ENCODE measurements at regions not wholly inside any gene's neighbourhood (a gene's known extent, or its start where the extent isn't known, plus 50 kb on each side); places are given as distances from the start of the nearest gene placed in this dataset.

DNA sequence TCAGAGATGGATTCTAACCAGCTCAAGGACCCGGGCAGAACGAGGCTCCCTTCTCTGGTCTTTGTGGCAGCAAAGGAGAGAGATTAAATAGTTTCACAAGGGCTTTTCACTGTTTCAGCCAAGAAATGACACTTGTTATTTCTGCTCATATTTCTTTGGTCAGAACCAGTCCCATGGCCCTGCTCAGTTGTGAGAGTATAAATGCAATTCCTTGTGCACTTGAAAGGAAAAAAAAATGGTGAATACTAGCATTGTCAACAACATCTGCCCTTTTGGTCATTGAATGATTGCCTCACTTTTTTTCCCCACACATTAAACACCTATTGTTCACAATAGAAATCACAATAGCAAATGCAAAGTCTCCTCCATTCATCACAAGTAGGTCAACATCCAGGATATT is 104.4 kb downstream of the RDH14 start:
- no peak overlapping the region for H3K9ac ChIP-seq (ENCODE audit: low read length)

DNA sequence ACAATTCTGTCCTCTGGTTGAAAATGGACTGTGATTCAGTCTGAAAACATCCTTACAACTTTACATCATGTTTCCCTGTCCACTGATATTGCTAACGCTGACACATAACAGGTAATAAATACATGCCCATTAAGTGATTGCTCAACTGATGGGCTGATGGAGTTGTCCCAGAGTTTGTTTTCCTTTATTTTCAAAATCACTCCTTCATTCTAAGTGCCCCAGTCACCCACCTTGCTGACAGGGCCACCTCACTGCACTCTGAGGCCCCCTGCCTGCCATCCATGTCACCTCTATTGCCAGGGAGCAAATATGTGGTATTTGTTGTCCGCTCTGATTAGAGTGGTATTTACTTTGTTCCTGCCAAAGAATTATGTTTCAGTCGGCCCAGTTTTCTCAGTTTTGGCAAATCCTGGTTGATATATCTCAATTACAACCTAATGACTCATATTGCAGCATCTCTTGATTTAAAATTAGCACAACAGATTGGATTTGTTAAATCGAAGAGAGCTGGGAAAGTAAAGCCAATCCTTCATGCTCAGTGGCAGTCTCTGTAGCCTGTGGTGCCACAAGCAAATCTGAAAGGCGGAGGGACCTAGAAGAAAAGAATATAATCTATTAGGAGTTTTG is 105.1 kb downstream of the RDH14 start:
- TF ChIP-seq, protein P1, sequence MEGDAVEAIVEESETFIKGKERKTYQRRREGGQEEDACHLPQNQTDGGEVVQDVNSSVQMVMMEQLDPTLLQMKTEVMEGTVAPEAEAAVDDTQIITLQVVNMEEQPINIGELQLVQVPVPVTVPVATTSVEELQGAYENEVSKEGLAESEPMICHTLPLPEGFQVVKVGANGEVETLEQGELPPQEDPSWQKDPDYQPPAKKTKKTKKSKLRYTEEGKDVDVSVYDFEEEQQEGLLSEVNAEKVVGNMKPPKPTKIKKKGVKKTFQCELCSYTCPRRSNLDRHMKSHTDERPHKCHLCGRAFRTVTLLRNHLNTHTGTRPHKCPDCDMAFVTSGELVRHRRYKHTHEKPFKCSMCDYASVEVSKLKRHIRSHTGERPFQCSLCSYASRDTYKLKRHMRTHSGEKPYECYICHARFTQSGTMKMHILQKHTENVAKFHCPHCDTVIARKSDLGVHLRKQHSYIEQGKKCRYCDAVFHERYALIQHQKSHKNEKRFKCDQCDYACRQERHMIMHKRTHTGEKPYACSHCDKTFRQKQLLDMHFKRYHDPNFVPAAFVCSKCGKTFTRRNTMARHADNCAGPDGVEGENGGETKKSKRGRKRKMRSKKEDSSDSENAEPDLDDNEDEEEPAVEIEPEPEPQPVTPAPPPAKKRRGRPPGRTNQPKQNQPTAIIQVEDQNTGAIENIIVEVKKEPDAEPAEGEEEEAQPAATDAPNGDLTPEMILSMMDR (IDR thresholded peaks at IDR 0.05; ENCODE audit: insufficient read depth, low read length, poor library complexity, severe bottlenecking) = no peak
- TF ChIP-seq EZH2phosphoT487 (conservative IDR thresholded peaks at IDR 0.05; ENCODE audit: low read length) = no peak
- Histone ChIP-seq H3K9ac (ENCODE audit: low read length) (no peak overlapping the region), H3K36me3 (ENCODE audit: low read length) (no peaks in the 10 kb centered on the region), H3K27me3 (ENCODE audit: low read length) (no peaks in the 10 kb centered on the region; the same call in 1 of the 2 replicates), H4K20me1 (ENCODE audit: low read depth, low read length) (no peaks in the 10 kb centered on the region), H3K4me3 (ENCODE audit: insufficient read depth, low read length, poor library complexity, severe bottlenecking) (no peak overlapping the region), H3K27ac (ENCODE audit: low read depth, low read length) (no peak overlapping the region), H3F3A (ENCODE audit: insufficient read depth) (no peaks in the 10 kb centered on the region), H3K4me2 (ENCODE audit: low read depth, low read length, poor library complexity, severe bottlenecking) (no peak overlapping the region), H3K9me3 (ENCODE audit: insufficient read depth, low read length) (no peaks in the 10 kb centered on the region), H3K79me2 (ENCODE audit: insufficient read depth, low read length) (no peaks in the 10 kb centered on the region), H3K9me2 (replicated peaks; ENCODE audit: insufficient read depth, low read length) (no peaks in the 10 kb centered on the region), H2AFZ (ENCODE audit: low read depth, low read length, severe bottlenecking) (no peak overlapping the region)

More for the DNA sequence above, 104.4 kb downstream of the RDH14 start:
- no peaks in the 10 kb centered on the region for H3K36me3 ChIP-seq (ENCODE audit: low read length)
- H3K27ac ChIP-seq (ENCODE audit: low read depth, low read length) = no peak overlapping the region
- H3K79me2 ChIP-seq (ENCODE audit: insufficient read depth, low read length) = no peaks in the 10 kb centered on the region
- no peak overlapping the region for H2AFZ ChIP-seq (ENCODE audit: low read depth, low read length, severe bottlenecking)
- H3K9me2 ChIP-seq (replicated peaks; ENCODE audit: insufficient read depth, low read length) = no peaks in the 10 kb centered on the region
- H3K4me2 ChIP-seq (ENCODE audit: low read depth, low read length, poor library complexity, severe bottlenecking) = no peak overlapping the region
- no peaks in the 10 kb centered on the region; the same call in 1 of the 2 replicates for H3K27me3 ChIP-seq (ENCODE audit: low read length)
- no peaks in the 10 kb centered on the region for H3K9me3 ChIP-seq (ENCODE audit: insufficient read depth, low read length)
- TF ChIP-seq, protein P1 (IDR thresholded peaks at IDR 0.05; ENCODE audit: insufficient read depth, low read length, poor library complexity, severe bottlenecking) = no peak
- no peak for TF ChIP-seq EZH2phosphoT487 (conservative IDR thresholded peaks at IDR 0.05; ENCODE audit: low read length)
- no peaks in the 10 kb centered on the region for H3F3A ChIP-seq (ENCODE audit: insufficient read depth)
- H4K20me1 ChIP-seq (ENCODE audit: low read depth, low read length) = no peaks in the 10 kb centered on the region
- H3K4me3 ChIP-seq (ENCODE audit: insufficient read depth, low read length, poor library complexity, severe bottlenecking) = no peak overlapping the region

DNA sequence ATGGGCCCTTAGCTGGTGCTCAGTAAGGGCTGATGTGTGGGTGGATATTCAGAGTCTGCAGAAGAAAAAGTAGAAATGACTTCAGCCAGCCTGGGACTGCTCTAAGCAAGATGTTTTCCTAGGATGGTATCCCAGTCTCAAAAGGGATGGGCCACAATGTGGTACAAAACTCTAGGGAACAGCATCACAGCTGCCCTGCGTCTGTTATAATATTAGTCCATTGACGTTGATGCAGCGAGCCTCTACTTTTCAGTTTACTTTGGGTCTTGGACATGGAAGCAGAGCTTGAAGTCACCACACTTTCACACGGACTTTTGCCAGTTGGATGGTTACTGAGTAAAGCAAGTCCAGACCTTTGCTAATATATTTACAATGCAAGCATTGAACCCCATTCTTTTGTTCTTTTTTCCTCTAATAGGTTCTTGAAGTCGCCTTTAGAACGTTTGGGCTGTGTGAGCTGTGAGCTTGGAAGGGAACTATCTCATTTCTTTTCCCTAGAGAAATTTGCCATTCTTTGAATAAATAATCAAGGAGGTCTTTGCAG is 105.7 kb downstream of the RDH14 start:
- Histone ChIP-seq H3K4me2 (ENCODE audit: low read depth, low read length, poor library complexity, severe bottlenecking) (no peak overlapping the region), H3K36me3 (ENCODE audit: low read length) (no peaks in the 10 kb centered on the region), H3K4me3 (ENCODE audit: insufficient read depth, low read length, poor library complexity, severe bottlenecking) (no peak overlapping the region), H3K27me3 (ENCODE audit: low read length) (no peaks in the 10 kb centered on the region; the same call in 1 of the 2 replicates), H2AFZ (ENCODE audit: low read depth, low read length, severe bottlenecking) (no peak overlapping the region), H3K79me2 (ENCODE audit: insufficient read depth, low read length) (no peaks in the 10 kb centered on the region), H4K20me1 (ENCODE audit: low read depth, low read length) (no peaks in the 10 kb centered on the region), H3F3A (ENCODE audit: insufficient read depth) (no peaks in the 10 kb centered on the region), H3K9me3 (ENCODE audit: insufficient read depth, low read length) (no peaks in the 10 kb centered on the region), H3K27ac (ENCODE audit: low read depth, low read length) (no peak overlapping the region), H3K9ac (ENCODE audit: low read length) (no peak overlapping the region), H3K9me2 (replicated peaks; ENCODE audit: insufficient read depth, low read length) (no peaks in the 10 kb centered on the region)
- TF ChIP-seq, protein P1 (IDR thresholded peaks at IDR 0.05; ENCODE audit: insufficient read depth, low read length, poor library complexity, severe bottlenecking) = no peak
- no peak for TF ChIP-seq EZH2phosphoT487 (conservative IDR thresholded peaks at IDR 0.05; ENCODE audit: low read length)
